HG02759 (cell line): ENCODE measurements at regions not wholly inside any gene's neighbourhood (a gene's known extent, or its start where the extent isn't known, plus 50 kb on each side); places are given as distances from the start of the nearest gene placed in this dataset.
"Not testable (repeated sequence)": the region's sequence is repeated elsewhere in the genome, so short reads cannot be mapped to it uniquely, and the experiment has no call there.

Source experiments
- ATAC-seq: cut with Tn5 transposase; IDR thresholded peaks from one replicate; pipeline ENCODE4 v1.9.1; 2021; ENCODE audit warnings: mild to moderate bottlenecking, moderate library complexity; ENCODE audit not compliant: unreplicated experiment

DNA sequence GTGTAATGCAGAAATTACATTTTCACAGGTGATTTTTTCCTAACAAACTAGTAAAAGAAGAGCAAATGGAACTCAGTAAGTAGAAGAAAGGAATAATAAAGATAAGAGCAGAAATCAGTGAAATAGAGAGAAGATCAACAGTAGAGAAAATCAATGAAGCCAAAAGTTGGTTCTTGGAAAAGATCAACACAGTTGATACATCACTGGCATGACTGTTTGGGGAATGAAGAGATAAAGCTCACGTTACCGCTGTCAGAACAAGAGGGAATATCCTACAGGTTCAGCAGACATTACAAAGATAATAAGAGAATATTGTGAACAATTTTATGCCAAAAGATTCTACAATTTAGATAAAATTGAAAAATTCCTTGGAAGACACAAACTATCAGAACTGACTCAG lies 146.4 kb downstream of the ACTR3B start:
- ATAC-seq, result no peak

GRCh38 chr7:152907042-152907761 lies 147.7 kb downstream of the ACTR3B start:
- ATAC-seq, result no peak

- ATAC-seq, result no peak
These were observed 149.7 kb downstream of the ACTR3B start for GRCh38 chr7:152909280-152909679.

- ATAC-seq, result no peak
These were observed 150.4 kb downstream of the ACTR3B start for GRCh38 chr7:152909683-152910544.

DNA sequence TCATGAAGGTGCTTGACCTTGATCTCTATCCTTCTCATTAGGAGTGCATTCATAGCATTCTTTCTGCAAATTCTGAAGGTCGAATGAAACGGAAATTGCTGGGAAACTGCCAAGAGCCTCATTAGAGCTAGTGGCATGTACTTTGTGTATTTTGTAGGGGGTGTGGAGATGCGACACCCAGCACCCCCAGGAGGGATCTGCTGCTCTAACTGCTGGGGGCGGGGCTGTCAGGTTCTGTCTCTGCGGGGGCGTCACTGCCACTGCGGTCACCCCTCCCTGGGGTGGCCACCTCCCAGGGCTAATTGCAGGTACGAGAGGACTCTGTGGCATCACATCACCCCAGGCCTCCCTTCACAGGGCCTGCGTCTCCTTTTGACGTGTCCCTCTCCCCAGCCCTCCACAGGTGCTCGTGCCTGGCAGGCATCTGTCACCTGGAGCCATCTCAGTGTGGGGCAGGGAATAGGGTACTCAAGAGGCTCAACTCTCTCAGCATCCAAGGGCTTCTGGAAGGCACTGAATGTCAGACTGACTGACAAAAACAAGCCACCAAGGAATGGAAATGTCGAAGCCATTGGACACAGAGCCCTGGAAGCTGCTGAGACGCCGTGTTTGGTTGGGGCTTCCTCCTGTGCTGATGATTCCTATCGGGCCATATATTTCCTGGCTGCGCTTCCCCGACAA lies 151.1 kb downstream of the ACTR3B start:
- no peak for ATAC-seq

DNA sequence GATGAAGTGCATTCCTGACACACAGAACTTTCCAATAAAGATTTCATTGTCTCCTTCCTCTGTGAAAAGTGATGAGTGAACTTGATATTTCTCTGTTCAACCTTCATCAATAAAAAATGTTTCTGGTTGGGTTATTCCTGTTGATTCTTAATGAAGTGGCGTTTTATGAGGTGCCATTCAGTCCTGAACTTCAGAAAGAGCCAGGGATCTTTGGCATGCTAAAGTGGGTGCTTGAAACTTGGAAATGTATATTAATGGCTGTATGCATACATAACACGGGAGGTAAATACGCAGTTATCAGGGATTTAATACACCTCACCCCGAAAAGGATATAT lies 151.6 kb downstream of the ACTR3B start:
- no peak for ATAC-seq

DNA sequence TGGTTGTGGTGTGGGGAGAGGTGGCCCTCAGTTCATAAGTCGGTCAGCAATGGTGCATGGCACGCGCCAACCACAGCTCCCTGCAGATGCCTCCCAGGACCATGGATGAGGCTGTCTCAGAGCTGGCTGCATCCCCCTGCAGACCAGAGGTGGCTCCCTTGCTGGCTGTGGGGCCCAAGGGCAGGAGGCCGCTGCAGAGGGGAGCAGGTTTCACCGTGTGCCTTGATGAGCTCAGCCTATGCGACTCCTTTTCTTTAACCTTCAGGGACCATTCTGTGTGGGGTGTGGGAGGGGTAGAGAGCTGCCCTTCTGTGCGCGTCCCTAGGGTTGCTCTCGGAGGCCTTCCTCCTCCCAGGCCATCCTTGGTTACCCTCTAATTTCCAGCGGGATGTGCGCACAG lies 152.4 kb downstream of the ACTR3B start:
- no peak for ATAC-seq

DNA sequence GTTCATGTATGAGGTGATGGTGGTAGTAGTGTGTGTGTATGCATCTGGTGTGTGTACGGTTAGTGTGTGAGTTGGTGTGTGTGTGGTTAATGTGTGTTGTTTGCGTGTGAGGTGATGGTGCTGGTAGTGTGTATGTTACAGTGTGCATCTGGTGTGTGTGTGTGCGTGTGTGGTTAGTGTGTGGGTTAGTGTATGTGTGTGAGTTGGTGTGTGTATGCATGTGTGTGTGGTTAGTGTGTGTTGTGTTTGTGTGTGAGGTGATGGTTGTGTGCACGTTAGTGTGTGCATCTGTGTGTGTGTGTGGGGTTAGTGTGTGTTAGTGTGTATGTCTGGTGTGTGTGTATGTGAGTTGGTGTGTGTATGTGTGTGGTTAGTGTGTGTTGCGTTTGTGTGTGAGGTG lies 153.0 kb downstream of the ACTR3B start:
- ATAC-seq, result no peak

GRCh38 chr7:152913492-152913891 lies 153.9 kb downstream of the ACTR3B start:
- ATAC-seq, result no peak

- no peak for ATAC-seq
These were observed 154.7 kb downstream of the ACTR3B start for GRCh38 chr7:152914014-152914844.

DNA sequence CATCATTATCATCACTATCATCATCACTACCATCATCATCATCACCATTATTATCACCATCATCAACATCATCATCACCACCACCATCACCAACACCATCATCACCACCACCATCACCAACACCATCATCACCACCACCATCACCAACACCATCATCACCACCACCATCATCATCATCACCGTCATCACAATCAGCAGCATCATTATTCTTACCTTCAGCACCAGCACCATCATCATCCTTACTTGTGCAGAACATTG lies 155.2 kb downstream of the ACTR3B start:
- not testable (repeated sequence) for ATAC-seq

GRCh38 chr7:152922318-152923081 lies 162.9 kb downstream of the ACTR3B start:
- ATAC-seq, result no peak

DNA sequence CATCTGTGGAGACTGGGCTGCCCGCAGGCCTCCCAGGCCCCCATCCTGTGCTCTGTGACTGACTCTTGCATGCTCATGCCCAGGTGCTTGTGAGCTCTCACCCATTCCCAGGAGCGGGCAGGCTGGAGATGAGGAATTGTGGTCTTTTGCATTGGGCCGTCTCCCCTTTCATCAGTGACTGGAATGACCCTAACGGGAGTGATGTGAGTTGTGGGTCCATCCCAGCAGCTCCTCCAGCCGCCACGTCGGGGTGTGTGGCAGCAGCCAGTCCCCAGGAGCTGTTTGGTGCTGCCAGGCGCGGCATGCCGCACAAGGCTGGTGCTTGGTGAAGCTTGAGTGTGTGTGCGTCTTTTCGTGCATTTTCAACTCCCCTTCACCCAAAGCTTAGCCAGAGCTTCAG lies 164.2 kb downstream of the ACTR3B start:
- no peak for ATAC-seq

DNA sequence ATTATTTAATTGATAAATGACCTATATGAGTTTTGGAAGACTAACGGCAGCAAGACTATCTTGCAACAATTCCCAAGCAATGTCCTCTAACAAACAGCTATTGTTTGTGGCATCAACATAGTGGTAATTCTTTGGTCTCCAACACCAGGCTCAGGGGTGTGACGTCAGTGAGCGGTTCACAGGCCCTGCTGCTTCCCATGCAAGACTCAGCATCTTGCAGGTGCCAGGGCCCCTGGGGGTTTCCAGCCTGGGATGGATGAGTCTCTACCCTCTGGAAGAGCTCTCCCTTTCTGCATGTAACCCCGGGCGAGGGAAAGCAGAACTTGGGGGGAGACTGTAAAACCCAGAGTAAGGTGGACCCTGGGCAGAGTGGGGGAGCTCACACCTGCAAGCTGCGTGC lies 164.7 kb downstream of the ACTR3B start:
- no peak for ATAC-seq

- ATAC-seq, result no peak
These were observed 165.4 kb downstream of the ACTR3B start for GRCh38 chr7:152924826-152925411.

DNA sequence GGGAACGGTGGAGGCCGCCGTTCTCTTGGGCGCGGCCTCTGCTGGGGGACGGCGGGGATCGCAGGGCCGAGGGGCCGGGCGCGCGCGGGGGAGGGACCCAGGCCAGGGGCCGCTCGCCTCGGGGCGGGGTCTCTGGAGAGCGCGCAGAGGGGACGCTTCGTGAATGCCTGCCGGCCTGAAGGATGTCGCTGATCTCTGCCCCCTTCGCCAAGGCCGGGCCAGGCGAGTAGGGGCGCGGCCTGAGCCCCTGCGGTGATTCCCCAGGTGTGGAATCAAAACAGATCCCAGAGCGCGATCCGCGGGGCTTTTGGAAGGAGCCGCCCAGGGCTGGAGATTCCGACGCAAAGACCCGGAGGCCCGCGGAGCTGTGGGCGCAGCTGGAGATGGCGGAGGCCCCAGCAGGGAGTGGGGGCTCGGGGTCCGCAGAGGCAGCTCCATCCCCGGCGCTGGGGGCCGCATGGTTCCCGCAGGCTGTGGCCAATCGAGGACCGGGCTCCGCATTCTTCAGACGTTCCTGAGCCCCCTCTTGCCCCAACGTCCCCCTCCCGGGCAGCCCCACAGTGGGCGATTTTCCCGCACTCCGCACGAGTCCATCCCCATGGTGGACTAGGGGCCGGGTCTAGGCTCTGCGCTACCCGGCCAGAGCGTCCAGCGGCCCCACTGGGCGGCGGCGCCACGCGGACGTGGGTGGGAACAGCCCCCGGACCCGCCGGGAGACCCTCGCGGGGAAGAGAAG lies 166.0 kb downstream of the ACTR3B start:
- ATAC-seq, result no peak

- ATAC-seq, result no peak
These were observed 172.1 kb downstream of the ACTR3B start for GRCh38 chr7:152931633-152932032.

DNA sequence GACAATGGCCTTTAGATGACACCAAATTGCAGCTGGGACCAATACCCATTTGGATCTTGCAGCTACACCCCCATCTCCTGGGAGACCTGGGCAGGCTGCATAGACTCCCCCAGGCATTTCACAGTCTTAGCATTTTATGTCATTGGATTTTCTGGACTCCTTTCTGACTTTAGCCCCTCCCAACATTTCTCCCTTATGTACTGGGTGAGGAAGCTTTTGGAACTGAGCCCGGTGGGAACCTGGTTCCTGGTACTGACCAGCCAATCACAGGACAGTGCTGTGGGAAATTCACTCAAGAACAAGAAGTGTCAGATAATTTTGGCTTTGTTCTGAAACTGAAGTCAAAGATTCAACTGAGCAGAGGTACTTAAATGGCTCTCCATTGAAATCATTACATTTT lies 177.7 kb downstream of the ACTR3B start:
- ATAC-seq, result no peak

- not testable (repeated sequence) for ATAC-seq
These were observed 187.1 kb downstream of the ACTR3B start for GRCh38 chr7:152946616-152947015.
